CD14-positive monocyte (primary cell): ENCODE measurements at regions not wholly inside any gene's neighbourhood (a gene's known extent, or its start where the extent isn't known, plus 50 kb on each side); places are given as distances from the start of the nearest gene placed in this dataset.

ENCODE experiments used
- DNase-seq, 3 donors: peaks; one replicate each; pipeline ENCODE4 v3.0.0-alpha.2; 2011 to 2022
- H2AFZ ChIP-seq: 2 replicates; pipeline ENCODE4 v1.6.0; 2012; ENCODE audit warnings: mild to moderate bottlenecking, low read depth, low read length, inconsistent platforms; ENCODE audit not compliant: insufficient read depth, poor library complexity, severe bottlenecking
- H3K27ac ChIP-seq, 2 donors: 1 replicate in 1 of 2; 2 replicates in 1 of 2; pipeline ENCODE4 v1.5.1; 2012 to 2013; ENCODE audit warnings: low read length in 2 of 2, control low read depth in 1 of 2, inconsistent platforms in 1 of 2, low read depth in 1 of 2, mild to moderate bottlenecking in 1 of 2
- H3K27me3 ChIP-seq, 2 donors: one replicate each; pipeline versions ENCODE4 v1.6.0 to v1.6.1; 2011 to 2013; ENCODE audit warnings: low read length in 2 of 2; ENCODE audit not compliant: control insufficient read depth in 2 of 2, insufficient read depth in 2 of 2
- H3K36me3 ChIP-seq, 2 donors: replicated peaks in 1 of 2; 1 replicate in 1 of 2; 2 replicates in 1 of 2; pipeline versions ENCODE4 v1.5.1 to v1.6.1; 2012 to 2013; ENCODE audit warnings: low read length in 2 of 2, control low read depth in 1 of 2, inconsistent platforms in 1 of 2, mild to moderate bottlenecking in 1 of 2; ENCODE audit not compliant: insufficient read depth in 2 of 2, control insufficient read depth in 1 of 2
- H3K4me1 ChIP-seq, 2 donors: 1 replicate in 1 of 2; 2 replicates in 1 of 2; pipeline versions ENCODE4 v1.5.1 to v1.6.1; 2012 to 2013; ENCODE audit warnings: low read length in 2 of 2, control low read depth in 1 of 2, inconsistent platforms in 1 of 2, mild to moderate bottlenecking in 1 of 2, moderate library complexity in 1 of 2; ENCODE audit not compliant: insufficient read depth in 2 of 2, control insufficient read depth in 1 of 2
- H3K4me2 ChIP-seq: replicated peaks from 2 replicates; pipeline ENCODE3; 2012; ENCODE audit warnings: low read length, moderate library complexity, mild to moderate bottlenecking; ENCODE audit not compliant: poor library complexity, severe bottlenecking; ENCODE audit errors: extremely low read depth
- H3K4me3 ChIP-seq, 3 experiments: fragments of 200-600 bp in 1 of 3; sonication (generic) in 1 of 3; replicated peaks in 1 of 3; 1 replicate in 2 of 3; 2 replicates in 1 of 3; pipeline ENCODE4 v1.5.1; 2011 to 2013; ENCODE audit warnings: low read length in 3 of 3, mild to moderate bottlenecking in 3 of 3, control low read depth in 2 of 3, low read depth in 2 of 3, inconsistent platforms in 1 of 3, moderate library complexity in 1 of 3
- H3K79me2 ChIP-seq: 2 replicates; pipeline ENCODE4 v1.6.0; 2012; ENCODE audit warnings: mild to moderate bottlenecking, control low read depth, inconsistent platforms, low read length, moderate library complexity; ENCODE audit not compliant: insufficient read depth
- H3K9ac ChIP-seq: 2 replicates; pipeline ENCODE4 v1.6.0; 2017; ENCODE audit warnings: low read length, mild to moderate bottlenecking; ENCODE audit not compliant: insufficient read depth, poor library complexity, severe bottlenecking
- H3K9me3 ChIP-seq, 2 donors: replicated peaks in 1 of 2; 1 replicate in 1 of 2; 2 replicates in 1 of 2; pipeline versions ENCODE4 v1.5.1 to v1.6.1; 2012 to 2013; ENCODE audit warnings: low read length in 2 of 2, control low read depth in 1 of 2; ENCODE audit not compliant: control insufficient read depth in 1 of 2, insufficient read depth in 1 of 2
- H4K20me1 ChIP-seq: 2 replicates; pipeline ENCODE4 v1.6.0; 2012; ENCODE audit warnings: mild to moderate bottlenecking, low read length, control low read depth, moderate library complexity; ENCODE audit not compliant: insufficient read depth
- H3K27ac Mint-ChIP-seq, 7 donors: one replicate each; pipeline ENCODE4 v1.8.0; 2020; ENCODE audit warnings: mild to moderate bottlenecking in 7 of 7, mixed read lengths in 7 of 7, moderate library complexity in 6 of 7, inconsistent platforms in 2 of 7
- H3K27me3 Mint-ChIP-seq, 3 donors: one replicate each; pipeline ENCODE4 v1.8.0; 2021 to 2022; ENCODE audit warnings: low read depth in 3 of 3, mild to moderate bottlenecking in 3 of 3, mixed read lengths in 3 of 3, moderate library complexity in 3 of 3, inconsistent platforms in 1 of 3
- H3K36me3 Mint-ChIP-seq, 2 donors: one replicate each; pipeline ENCODE4 v1.8.0; 2020; ENCODE audit warnings: mixed read lengths in 2 of 2, inconsistent platforms in 1 of 2, mild to moderate bottlenecking in 1 of 2
- H3K4me1 Mint-ChIP-seq: one replicate; pipeline ENCODE4 v1.8.0; 2020; ENCODE audit warnings: mild to moderate bottlenecking, mixed read lengths
- H3K4me3 Mint-ChIP-seq, 2 donors: one replicate each; pipeline ENCODE4 v1.8.0; 2020; ENCODE audit warnings: mild to moderate bottlenecking in 2 of 2, mixed read lengths in 2 of 2, moderate library complexity in 1 of 2
- H3K9me3 Mint-ChIP-seq, 7 donors: one replicate each; pipeline ENCODE4 v1.8.0; 2020 to 2022; ENCODE audit warnings: mixed read lengths in 7 of 7, mild to moderate bottlenecking in 6 of 7, moderate library complexity in 6 of 7, inconsistent platforms in 2 of 7
- WGBS: methylation state at CpG from one replicate; pipeline ENCODE4 v1.1.5; 2013; ENCODE audit warnings: missing lambda C conversion rate; ENCODE audit not compliant: insufficient coverage; 5-methylcytosine and 5-hydroxymethylcytosine counted together
- intact Hi-C, 2 donors: fragments of 100-400 bp; cut with micrococcal nuclease; formaldehyde crosslinking; loops; one replicate each; pipeline versions ENCODE4 v1.15.0 to v1.15.1; 2023
- TF ChIP-seq, protein P1 (sequence below): fragments of 200-600 bp; IDR thresholded peaks from one replicate; pipeline ENCODE4 v1.8.0; 2022; ENCODE audit warnings: antibody characterized with exemption, mild to moderate bottlenecking

DNA sequence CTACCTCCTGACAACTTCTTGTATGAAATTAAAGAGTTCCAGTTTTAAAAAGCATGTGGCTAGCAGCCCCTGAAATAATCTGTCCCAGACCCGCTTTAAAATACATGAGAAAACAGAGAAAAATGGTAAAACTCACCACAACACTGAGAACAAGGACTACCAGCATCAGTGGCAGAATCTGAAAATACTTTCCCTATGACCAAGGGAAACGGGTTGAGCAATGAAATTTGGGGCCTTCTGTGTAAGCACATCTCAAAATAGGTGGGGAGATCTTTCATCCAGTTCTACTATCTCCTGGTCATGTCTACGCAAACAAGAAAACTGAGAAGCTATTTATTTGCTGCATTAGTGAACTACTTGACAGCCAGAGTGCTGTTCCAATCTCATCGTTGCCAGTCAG is 172.3 kb downstream of the LNPK start:
- Histone ChIP-seq H3K79me2 (no peaks in the 10 kb centered on the region), H3K36me3 (no peaks in the 10 kb centered on the region), H4K20me1 (no peaks in the 10 kb centered on the region), H3K27ac (no peak overlapping the region), H3K4me3 (no peak overlapping the region), H3K4me2 (no peak overlapping the region), H3K27me3 (no peaks in the 10 kb centered on the region), H3K9me3 (no peaks in the 10 kb centered on the region), H2AFZ (no peak overlapping the region), H3K4me1 (no peaks in the 10 kb centered on the region), H3K9ac (no peak overlapping the region)
- intact Hi-C loops, result no loop called here
- WGBS, result no CpG with 5 or more reads among the region's 4 CpGs
- Mint-ChIP-seq H3K9me3 (peaks cover 0 to 3% (median 2%) of the 10 kb centered on the region in 7 donors), H3K4me1 (no peaks in the 10 kb centered on the region), H3K27me3 (peaks cover 0 to 5% (median 5%) of the 10 kb centered on the region in 3 donors), H3K4me3 (no peak overlapping the region), H3K36me3 (no peaks in the 10 kb centered on the region), H3K27ac (no peak overlapping the region)
- DNase-seq, result no peak
- TF ChIP-seq, protein P1, sequence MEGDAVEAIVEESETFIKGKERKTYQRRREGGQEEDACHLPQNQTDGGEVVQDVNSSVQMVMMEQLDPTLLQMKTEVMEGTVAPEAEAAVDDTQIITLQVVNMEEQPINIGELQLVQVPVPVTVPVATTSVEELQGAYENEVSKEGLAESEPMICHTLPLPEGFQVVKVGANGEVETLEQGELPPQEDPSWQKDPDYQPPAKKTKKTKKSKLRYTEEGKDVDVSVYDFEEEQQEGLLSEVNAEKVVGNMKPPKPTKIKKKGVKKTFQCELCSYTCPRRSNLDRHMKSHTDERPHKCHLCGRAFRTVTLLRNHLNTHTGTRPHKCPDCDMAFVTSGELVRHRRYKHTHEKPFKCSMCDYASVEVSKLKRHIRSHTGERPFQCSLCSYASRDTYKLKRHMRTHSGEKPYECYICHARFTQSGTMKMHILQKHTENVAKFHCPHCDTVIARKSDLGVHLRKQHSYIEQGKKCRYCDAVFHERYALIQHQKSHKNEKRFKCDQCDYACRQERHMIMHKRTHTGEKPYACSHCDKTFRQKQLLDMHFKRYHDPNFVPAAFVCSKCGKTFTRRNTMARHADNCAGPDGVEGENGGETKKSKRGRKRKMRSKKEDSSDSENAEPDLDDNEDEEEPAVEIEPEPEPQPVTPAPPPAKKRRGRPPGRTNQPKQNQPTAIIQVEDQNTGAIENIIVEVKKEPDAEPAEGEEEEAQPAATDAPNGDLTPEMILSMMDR, result no peak

DNA sequence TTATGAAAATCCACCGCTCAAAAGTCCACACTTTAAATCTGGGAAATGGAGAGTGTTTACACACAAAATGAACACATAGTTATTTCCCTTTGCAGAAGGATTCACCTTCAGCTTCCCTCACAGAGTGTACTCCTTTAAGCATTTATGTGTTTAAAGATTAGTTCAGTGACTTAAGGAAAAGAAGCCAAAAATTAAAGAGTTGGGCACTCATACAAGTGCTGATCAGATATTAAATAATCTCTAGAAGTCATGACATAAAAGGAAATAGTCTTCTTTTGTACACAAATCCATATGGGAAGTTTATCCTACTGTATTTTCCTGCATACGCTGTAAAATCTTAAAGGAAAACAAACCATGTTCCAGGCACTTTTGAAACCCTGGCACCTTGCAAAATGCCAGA is 174.2 kb downstream of the LNPK start:
- no CpG with 5 or more reads among the region's 2 CpGs for WGBS
- Histone ChIP-seq H3K27me3 (no peaks in the 10 kb centered on the region), H4K20me1 (no peaks in the 10 kb centered on the region), H3K4me1 (no peaks in the 10 kb centered on the region), H2AFZ (no peak overlapping the region), H3K36me3 (no peaks in the 10 kb centered on the region), H3K27ac (no peak overlapping the region), H3K4me2 (no peak overlapping the region), H3K4me3 (no peak overlapping the region), H3K9me3 (no peaks in the 10 kb centered on the region), H3K79me2 (no peaks in the 10 kb centered on the region), H3K9ac (no peak overlapping the region)
- intact Hi-C loops, result no loop called here
- Mint-ChIP-seq H3K27ac (no peak overlapping the region), H3K4me1 (no peaks in the 10 kb centered on the region), H3K9me3 (peaks cover 0 to 5% (median 2%) of the 10 kb centered on the region in 7 donors), H3K36me3 (no peaks in the 10 kb centered on the region), H3K27me3 (peaks cover 0 to 2% (median 2%) of the 10 kb centered on the region in 3 donors), H3K4me3 (no peak overlapping the region)
- DNase-seq, result no peak
- TF ChIP-seq, protein P1, result no peak
